ELR (cell line): ENCODE measurements at regions not wholly inside any gene's neighbourhood (a gene's known extent, or its start where the extent isn't known, plus 50 kb on each side); places are given as distances from the start of the nearest gene placed in this dataset.
"Not testable (repeated sequence)": the region's sequence is repeated elsewhere in the genome, so short reads cannot be mapped to it uniquely, and the experiment has no call there.

ENCODE experiments used
- DNase-seq: peaks from one replicate; pipeline ENCODE4 v3.0.0-alpha.2; 2015; ENCODE audit warnings: low read depth

- DNase-seq: no peak
Measured at GRCh38 chr12:131362291-131363211, 348.3 kb upstream of the SFSWAP start.

- DNase-seq: no peak
Measured at GRCh38 chr12:131363393-131363792, 347.5 kb upstream of the SFSWAP start.

GRCh38 chr12:131363841-131364495 is 346.9 kb upstream of the SFSWAP start:
- DNase-seq: no peak

DNA sequence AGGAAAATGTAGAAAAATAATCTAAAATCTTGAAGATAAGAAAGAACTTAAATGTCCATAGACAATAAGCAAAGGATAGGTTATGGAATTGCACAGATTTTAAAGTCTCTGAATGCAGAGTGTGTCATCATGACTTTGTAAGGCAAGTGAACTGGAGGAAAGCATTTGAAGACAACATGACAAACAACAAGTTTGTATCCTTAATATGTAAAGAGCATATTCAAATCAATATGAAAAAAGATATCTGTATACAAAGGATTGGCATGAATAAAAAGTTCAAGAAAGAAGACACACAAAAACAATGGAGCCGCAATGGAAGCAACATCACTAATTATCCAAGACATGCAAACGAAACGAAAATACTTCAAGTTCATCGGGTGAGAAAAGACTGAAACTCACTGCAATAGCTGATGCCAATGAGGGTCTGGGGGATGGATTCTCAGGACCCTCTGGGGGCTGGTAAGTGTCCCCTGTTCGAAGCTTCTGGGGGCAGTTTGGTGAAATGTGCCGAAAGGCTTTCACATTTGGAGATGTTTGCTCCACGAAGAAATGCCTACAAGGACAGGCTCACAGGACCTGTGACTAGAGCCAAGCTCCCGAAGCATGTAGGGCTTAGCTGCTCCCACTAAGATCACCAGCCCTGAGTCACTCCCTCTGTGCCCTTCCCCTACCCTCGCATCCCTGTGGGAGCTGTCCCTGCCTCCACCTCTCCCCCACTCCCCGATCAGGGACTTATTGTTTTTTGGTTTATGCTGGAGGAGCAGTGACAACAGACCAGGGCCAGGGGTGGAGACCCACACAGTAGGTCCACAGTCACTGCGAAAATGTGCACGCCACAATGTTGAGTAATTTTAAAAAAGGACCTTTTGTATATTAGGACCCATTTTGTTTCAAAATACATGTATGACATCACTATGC is 345.7 kb upstream of the SFSWAP start:
- DNase-seq: no peak

- no peak for DNase-seq
Measured at GRCh38 chr12:131365821-131366260, 345.0 kb upstream of the SFSWAP start.

GRCh38 chr12:131366261-131366871 is 344.5 kb upstream of the SFSWAP start:
- no peak for DNase-seq

- DNase-seq: not testable (repeated sequence)
Measured at GRCh38 chr12:131367067-131367982, 343.6 kb upstream of the SFSWAP start.

DNA sequence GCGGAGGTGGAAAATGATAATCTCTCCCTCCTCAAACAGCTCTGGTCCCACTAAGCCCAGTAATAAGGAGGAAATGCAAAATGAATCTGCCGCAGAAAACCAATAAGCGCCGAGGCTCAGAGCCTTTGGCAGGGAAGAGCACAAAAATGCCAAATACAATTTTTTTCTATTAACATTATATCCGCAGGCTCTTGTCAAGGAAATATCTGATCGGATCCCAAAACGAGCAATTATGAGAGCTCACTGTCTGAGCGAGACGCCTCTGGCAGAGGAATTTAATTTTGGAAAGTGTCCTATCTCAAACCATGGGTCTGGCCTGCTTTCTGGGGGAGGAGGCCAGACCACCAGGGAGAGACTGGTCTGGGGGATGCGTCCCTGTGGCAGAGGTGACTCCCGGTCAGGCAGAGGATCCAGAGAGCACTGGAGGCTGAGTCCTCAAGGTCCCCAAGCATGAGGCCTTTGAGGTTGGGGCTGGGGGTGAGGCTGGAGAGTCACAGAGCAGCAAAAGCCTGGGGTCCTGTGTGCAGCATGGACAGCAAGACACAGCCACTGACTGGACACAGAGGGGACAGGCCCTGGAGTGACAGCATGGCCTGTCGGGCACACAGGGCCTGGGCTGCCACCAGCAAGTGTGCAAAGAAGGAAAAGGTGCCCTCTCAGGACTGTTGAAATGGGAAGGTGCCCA is 342.8 kb upstream of the SFSWAP start:
- DNase-seq: no peak

DNA sequence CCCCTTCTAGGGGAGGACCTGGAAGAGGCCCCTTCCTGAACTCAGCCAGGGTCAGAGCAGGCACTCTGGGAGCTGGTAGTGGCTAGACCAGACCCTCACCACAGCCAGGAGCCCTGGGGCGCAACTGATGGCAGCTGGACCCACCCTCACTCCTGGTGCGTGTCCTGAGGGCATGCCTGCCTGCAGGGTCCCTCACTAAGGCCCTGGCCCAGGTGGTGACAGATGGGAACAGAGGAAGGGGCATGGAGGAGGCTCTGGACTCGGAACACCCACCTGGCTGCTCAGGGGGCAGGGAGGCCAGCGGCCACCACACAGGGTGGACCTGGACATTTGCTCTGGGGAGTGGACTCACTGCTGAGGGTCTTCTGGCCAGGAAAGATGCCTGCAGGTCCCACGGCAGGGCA is 342.2 kb upstream of the SFSWAP start:
- no peak for DNase-seq

GRCh38 chr12:131369094-131369845 is 341.6 kb upstream of the SFSWAP start:
- DNase-seq: no peak

GRCh38 chr12:131370321-131370720 is 340.6 kb upstream of the SFSWAP start:
- no peak for DNase-seq

GRCh38 chr12:131370791-131371347 is 340.0 kb upstream of the SFSWAP start:
- DNase-seq: no peak

DNA sequence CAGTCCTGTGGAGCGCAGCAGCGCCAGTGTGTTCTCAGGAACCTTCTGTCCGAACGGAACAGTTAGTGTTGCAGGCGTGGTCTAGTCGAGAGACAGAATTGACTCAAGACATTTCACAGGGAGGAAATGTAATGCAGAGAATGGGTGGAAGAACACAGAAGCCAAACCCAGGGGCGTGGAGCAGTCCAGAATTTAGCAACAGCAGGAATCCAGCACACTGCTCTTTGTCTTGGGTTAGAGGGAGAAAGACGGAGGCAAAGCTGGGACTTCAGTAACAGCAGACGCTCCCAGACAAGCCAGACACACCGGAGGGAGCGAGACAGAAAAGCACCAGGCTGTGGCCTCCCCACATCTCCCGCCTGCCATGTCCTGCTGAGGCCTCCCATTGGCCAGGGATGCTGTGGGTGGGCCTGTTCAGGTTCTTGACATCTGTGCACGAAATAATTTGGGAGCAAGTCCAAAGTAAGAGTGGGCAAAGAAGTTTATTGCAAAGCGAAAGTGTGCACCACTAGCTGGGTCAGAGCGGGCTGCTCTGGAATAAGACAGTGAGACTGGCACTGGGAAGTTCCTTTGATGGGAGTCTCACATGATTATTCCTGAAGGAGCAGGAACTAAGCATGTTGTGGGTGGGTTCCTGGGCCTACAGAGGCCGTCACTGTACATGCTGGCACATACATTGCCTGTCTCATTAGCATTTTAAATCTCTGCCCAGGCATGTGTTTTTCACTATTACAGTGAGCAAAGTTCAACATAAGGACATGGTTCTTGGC is 339.3 kb upstream of the SFSWAP start:
- no peak for DNase-seq

- no peak for DNase-seq
Measured at GRCh38 chr12:131372171-131372475, 338.8 kb upstream of the SFSWAP start.

DNA sequence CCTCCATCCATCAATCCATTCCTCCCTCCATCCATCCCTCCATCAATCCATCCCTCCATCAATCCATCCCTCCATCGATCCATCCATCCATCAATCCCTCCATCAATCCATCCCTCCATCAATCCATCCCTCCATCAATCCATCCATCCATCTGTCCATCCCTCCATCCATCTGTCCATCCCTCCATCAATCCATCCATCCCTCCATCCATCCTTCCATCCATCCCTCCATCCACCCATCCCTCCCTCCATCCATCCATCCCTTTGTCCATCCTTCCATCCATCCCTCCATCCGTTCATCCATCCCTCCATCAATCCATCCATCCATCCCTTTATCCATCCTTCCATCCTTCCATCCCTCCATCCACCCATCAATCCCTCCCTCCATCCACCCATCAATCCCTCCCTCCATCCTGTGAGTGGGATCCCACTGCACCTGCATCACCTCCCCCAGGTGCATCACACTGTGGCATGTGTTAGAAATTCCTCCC is 338.1 kb upstream of the SFSWAP start:
- no peak for DNase-seq

DNA sequence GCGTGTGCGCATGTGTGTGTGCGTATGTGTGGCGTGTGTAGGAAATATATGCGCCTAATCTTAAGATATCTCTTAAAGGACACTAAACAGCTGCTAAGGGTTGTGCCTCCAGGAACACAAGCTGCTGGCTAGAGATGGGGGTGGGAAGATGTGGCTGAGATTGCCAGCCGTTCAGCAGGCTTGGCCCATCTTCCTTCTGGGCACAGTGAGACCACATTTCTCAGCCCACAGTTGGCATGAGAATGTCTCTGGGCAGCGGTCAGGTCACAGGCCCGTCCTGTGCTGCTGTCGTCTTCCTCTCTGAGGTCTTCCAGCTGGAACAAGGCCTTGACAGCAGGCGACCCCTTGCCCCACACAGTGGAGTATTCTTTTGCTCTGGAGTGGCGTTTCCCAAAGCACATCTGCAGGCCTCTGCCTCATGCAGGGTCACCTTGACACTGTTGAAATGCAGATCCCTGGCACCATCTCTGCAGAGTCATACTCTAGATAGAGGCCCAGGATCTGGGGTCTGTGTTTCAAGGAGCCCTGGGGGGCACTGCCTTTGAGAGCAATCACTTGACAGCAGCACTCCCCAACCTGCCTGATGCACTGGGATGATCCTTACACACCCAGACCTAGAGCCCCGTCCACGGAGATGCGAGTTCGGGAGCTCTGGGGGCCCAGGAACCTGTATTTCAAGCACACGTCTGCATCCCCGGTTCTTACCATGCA is 335.5 kb upstream of the SFSWAP start:
- no peak for DNase-seq

DNA sequence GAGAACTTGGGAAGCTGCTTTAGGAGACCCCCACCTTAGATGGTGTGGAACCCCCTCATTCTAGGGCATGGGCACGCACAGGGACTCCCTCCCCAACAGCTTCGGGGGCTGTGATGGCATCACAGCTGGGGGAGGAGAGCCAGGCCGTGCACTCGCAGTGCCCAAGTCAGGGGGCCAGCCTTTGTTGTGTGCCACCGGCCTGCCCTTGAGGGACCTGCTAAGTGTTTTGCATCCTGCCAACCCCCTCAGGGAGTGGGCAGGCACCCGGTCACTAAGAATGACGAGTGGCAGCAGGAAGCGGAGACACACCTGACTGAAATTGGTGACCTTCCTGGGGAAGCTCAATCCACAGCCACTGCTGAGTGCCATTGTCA is 334.9 kb upstream of the SFSWAP start:
- no peak for DNase-seq
